ENCODE measurements at regions not wholly inside any gene's neighbourhood (a gene's known extent, or its start where the extent isn't known, plus 50 kb on each side); places are given as distances from the start of the nearest gene placed in this dataset.
A peak's percentile ranks its signal among the peaks of the same experiment; 100 is the strongest.

DNA sequence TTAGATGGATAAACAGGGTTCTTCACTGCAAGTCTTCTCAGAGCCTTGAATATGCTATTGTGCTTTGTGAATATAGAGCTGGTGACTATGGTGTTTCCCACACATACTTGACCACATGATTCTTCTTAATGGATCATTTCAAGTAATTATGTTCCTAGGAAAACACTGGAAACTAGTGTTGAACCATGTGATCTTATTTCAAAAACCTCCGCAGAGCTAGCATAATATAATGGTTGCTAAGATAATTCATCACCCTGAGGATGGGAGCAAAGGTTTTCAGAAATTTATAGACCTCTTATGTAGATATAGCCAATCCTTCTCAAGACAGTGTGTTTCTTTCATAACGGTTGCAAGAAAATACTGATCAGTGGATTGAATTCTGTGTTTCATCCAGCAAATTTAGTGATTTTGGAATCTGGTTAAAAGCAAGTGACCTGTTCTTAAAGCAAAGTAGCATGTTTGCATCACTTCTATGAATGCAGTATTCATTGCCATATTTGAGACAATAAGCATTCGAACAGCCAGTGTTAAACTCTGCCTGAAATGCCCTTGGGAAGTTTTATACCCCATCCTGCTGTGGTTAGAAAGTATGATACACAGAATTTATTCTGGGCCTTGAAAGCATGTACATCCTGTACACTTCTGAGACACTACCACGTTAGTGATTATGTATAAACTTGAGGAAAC lies 341.0 kb upstream of the E2F7 start:
- DNase-seq (ENCODE audit: low spot score): no peak

DNA sequence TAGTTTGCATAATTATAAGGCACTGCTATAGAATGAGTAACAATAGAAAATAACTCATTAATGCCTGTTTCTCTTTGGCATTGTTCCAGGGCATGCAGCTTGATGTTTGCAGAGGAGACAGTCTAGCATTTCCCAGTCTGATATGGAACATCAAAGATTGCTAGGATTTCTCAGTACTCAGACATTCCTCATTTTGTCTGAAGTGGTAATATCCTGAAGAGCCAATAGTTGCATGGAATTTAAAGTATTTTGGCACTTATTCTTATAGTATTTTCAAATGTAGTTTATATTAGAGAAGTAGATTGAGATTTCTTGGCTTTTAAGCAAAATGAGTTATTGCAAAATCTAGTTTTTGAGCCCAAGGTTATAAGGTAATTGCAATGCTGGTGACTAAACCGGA lies 337.3 kb upstream of the E2F7 start:
- peak; percentile 57 for DNase-seq (ENCODE audit: low spot score)

DNA sequence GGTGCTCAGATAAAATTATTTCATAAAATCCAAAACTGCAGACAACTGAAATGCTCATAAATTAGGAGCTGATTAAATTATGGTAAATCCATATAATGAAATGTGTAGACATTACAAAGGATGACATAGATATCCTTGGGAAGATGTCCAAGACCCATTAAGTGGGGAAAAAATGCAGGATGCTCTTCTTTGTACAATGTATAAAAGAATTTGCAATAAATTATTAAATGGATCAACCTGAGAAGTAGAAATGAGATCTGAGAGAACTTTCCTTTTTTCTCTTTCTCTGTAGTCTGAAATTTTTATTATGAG lies 336.4 kb upstream of the E2F7 start:
- DNase-seq (ENCODE audit: low spot score): no peak

DNA sequence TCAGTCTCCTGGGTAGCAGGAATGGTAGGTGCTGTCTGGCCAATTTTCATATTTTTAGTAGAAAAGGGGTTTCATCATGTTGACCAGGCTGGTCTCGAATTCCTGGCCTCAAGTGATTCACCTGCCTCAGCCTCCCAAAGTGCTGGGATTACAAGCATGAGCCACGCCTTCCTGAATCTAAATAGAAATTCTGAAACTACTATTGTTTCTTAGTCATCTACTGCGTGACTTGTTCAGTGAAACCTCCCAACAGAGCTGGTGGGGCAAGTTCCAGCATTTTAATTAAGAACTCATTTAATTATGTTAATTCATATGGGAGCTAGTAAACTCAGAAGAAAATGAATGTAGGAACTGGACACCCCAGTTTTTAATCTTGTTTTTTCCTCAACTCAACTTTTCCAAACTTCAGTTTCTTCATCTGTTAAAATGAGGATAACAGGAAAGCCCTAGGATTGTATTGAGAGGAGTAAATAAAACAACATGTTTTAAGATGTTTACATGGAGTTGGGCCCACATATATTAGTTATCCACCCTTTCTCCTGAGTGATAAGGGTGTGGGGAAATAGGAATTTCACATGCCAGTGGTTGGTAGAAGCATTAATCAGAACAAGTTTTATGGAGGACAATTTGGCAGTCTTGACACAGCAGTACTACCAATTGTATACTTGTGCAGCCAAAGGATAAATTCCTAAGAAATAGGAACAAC lies 335.8 kb upstream of the E2F7 start:
- DNase-seq (ENCODE audit: low spot score): no peak

DNA sequence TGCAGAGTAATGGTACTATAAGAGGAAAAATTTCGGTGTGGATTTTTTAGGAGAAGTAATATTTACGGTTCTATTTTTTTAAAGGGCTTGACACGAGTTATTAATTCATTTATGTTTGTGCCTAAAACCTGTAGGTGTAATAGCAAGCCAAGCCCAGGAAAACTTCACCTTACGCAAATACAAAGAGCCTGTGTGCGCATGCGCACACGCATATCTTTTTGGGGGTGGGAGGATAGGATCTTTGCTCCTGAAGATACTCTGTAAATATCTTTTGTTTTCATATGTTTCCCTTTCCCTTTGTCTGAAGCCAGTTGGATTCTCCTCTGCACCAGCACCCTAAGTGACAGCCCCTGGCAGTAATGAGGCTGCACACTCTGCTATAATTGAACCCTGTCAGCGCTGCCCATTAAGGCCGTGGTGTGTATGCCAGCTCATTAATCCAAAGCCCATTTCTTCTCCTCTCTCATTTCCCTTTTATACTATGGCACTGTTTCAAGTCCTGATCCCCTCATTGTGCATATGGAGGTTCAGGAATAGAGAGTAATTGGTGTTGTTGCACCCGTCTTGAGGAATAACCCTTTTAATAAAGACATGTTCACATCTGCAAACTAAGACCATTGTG lies 327.2 kb upstream of the E2F7 start:
- DNase-seq (ENCODE audit: low spot score): no peak

DNA sequence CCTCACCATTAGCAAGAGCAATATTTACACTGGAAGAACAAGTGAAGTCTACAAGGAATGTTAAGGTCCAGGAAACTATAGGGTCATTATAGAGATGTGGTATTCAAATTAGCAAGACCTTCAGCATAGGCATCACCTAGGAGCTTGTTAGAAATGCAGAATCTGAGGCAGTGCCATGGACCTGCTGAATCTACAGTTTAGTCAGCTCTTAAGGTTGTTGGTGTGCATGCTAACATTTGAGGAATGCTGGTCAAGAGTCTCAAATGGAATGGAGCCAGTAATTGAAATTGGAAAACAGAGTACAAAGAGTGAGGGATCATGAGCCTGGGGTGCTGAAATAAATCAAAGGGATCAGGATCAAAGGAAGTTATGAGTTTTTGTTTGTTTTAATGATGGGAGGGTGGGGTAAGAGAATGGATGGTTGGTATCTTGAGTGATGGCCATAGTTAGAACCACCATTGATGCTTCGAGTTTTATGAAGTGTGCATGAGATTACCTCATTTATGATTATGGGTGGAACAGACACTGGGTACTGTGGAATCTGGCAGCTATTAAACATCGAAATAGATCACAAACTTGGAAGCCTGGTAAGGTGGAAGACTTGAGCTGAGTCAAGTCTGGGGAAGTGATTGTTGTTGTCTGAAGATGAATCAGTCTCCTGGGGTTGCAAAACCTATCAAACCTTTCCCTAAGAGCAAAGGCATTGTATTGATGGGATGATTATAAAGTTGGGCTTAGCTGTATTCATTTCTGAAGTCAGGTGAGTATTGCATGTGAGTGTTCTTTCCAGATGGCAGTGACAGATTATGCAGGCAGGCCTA lies 323.3 kb upstream of the E2F7 start:
- DNase-seq (ENCODE audit: low spot score): no peak

DNA sequence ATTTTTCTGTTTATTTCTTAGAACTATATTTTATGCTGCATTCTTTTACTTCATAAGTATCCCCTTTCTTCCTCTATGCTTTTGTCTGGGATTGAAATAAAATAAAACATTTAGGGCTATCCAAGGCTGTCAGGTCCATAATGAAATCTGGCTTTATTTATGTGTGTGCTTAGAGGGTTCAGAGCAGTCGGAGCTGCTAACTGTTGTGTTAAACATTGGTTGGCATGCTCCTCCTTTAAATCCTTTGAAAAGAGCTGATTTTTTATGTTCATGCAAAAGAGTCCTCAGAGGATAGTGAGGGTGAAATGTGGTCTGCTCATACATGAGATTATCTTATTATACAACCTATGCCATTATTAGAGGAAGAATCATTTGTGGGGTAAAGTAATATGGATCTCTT lies 322.3 kb upstream of the E2F7 start:
- DNase-seq (ENCODE audit: low spot score): no peak

DNA sequence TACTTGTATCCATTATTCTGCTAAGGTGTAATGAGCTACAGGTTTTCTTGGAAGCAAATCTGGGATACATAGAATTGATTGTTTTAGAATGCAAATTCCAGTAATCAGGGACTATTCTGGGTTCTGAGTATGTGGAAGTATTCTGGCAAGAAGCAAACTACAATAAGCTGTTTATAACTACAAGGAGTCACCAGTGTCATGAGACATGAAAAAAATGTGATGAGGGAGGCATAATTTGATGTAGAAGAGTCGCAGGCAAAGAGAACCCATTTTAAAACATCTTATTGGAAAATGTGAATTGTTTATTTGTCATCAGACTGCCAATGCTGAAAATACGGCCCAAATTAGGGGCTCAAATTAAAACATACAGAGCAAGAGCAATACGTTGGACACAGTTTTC lies 321.8 kb upstream of the E2F7 start:
- DNase-seq (ENCODE audit: low spot score): no peak

DNA sequence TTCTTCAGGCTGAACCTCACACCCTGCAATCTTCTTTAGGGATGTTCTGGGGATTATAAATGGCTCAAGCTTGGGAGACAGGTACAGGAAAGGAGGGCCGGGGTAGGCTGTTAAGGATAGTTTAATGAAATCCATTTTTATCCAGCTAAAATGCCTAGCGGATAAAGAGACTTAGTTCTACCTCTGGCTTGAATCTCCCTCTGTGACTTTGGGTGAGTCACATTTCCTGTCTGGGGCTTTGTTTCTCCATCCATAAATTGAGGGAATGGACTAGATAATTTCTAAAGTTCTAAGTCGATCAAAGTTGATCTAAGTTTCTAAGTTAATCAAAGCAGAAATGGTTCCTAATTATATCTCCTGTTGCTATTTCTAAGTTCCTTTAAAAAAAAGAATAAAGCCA lies 319.6 kb upstream of the E2F7 start:
- no peak for DNase-seq (ENCODE audit: low spot score)

DNA sequence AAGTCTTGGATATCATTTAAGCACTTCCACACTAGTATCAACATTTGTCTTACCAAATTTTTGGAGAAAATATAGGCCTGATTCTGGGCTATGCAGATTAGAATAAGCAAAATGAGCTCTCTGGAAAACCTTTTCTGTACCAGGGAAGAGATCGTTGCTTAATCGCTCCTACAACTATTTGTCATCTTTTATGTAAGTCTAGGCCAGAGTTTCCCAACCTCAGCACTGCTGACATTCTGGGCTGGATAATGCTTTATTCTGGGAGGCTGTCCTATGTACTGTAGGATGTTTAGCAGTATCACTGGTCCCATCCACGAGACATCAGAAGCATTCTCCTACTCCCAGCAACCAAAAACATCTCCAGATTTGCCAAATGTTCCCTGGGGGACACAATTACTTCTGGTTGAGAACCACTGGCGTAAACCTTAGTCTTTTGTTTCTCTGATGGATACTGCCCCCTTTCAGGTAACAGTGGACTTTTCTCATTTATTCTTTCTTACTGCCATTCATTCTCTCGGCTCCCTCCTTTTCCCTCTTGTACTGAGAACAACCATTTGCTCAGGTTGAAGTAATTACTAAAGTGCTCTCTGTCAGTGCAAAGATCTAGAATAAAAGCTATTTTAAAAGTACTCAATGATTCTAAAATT lies 316.9 kb upstream of the E2F7 start:
- DNase-seq (ENCODE audit: low spot score): no peak

DNA sequence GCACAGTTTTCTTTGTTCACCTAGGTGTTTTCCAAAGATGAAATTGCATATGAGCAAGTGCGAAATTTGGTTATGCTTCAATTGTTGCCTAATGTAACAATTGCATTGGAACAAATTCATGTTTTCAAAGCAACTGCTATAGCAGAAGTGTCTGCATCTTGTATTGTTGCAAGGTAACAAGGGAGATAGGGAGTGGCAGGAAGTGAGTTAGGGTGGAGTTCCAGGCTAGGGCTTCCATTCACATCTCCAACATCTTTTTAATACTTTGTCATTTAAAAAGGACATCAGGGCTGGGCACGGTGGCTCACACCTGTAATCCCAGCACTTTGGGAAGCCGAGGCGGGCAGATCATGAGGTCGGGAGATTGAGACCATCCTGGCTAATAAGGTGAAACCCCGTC lies 312.3 kb upstream of the E2F7 start:
- DNase-seq (ENCODE audit: low spot score): no peak

DNA sequence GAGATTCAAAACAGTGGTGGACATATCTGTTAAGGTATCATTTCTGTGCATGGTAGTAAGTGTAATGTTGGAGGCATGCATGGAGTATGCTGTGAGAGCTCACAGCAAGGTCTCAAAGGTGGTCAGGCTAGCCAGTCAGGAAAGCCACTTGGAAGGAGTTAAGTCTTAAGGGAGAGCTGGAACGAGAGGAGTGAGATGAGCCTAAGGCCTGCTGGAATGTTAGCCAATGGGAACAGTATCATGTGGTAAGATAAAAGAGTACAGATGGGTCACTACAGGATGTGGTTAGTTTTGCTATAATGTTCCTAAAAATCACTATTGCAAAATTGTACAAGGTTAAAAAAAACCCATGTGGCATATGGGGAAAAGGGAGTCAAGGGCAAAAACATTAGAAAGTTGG lies 311.7 kb upstream of the E2F7 start:
- DNase-seq (ENCODE audit: low spot score): no peak

DNA sequence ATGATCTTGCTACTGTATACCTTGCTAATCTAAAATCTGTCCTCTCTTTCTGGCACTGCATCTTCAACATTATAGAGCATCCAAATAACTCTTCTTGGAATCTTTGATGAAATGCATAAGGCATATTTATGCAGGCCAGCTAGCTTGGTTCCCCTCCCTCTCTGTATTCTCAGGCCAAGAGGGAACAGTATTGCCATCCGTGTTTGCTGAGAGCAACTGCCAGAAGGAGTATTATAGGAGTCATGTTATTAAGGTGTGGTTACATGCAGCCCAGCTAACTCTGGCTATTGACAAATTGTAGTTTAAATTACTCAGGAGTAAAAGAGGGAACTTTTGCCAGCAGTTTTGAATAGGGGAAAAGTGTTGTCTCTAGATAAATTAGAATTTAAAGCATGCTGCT lies 309.3 kb upstream of the E2F7 start:
- no peak for DNase-seq (ENCODE audit: low spot score)

DNA sequence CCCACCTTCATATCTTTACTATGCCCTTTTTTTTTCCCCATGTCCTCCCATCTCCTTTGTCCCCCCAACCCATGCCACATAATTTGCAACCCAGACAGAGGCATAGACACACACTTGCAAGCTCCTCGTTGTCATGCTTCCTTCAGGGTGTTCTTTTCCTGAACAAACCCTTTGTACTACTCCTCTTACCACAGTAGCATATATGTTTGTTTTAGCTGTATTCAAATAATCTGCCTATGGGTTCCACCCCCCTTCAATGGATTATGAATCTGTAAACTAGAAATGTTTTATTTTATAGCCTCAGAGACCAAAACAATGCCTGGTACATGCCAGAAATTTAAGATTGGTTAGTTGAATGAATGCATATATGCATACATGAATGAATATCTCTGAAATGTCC lies 307.1 kb upstream of the E2F7 start:
- DNase-seq (ENCODE audit: low spot score): no peak

DNA sequence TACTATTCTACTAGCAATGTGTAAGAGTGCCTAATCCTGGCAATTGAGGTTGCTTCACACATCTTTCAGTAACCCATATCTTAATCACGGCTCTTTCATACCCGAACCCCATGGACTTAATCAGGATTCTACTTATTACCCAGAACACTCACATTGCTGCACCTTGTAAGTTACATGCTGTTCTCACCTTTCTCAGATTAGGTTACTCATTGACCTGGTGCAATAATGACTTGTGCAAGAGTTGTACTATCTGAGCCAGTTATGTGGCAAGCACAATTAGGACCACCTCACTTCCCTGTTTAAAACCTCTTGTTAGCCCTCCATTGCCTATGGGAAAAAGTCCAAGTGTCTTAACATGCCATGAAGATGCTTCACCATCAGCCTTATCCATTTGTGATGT lies 306.7 kb upstream of the E2F7 start:
- DNase-seq (ENCODE audit: low spot score): no peak

DNA sequence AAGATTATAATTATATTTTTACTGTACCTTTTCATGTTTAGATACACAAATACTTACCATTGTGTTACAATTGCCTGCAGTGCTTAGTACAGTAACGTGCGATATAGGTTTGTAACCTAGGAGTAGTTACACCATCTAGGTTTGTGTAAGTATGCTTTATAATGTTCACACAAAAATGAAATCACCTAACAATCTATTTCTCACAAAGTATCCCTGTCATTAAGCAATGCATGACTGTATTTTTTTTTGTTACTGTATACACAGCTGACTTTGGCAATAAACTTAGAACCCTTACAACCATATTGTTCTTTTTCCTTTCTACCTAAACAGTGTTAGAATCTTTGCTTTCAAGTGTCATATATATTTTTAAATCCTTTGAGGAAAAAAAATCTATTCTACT lies 303.0 kb upstream of the E2F7 start:
- no peak for DNase-seq (ENCODE audit: low spot score)

DNA sequence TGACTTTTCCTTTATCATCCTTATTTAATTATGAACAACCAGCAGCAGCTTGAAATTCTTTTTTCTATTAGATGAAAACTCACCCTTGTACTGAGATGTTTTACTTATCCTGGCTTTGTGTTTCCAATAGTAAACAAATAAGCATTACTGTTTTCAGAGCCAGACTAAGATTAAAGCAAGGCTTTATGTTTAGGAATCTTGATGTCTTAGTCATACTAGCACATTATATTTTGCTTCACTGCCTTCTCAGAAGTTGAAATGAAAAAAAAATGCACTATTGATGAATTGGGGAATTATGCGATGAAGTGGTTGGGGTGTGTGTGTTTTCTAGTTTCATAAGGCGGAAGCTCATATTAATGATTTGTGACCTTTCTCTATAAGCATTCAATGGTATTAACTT lies 301.2 kb upstream of the E2F7 start:
- no peak for DNase-seq (ENCODE audit: low spot score)

DNA sequence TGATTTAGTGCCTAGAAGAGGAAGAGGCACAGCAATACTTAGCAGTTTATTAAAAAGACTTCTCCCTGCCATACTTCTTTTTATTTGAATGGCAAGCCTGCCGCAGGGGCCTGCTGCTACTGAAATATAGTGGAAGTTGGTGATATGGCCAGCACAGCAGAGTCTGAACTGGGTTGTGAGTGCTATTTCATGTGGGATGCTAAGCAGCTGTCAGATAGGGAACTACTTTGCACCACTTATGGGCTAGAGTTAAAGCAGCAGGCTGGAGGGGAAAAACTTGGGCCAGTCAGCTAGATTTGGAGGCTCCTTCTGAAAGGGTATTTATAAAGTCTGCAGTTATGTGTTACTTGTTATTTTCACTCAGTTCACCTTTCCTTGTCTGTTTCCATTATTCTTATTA lies 299.0 kb upstream of the E2F7 start:
- DNase-seq (ENCODE audit: low spot score): no peak

DNA sequence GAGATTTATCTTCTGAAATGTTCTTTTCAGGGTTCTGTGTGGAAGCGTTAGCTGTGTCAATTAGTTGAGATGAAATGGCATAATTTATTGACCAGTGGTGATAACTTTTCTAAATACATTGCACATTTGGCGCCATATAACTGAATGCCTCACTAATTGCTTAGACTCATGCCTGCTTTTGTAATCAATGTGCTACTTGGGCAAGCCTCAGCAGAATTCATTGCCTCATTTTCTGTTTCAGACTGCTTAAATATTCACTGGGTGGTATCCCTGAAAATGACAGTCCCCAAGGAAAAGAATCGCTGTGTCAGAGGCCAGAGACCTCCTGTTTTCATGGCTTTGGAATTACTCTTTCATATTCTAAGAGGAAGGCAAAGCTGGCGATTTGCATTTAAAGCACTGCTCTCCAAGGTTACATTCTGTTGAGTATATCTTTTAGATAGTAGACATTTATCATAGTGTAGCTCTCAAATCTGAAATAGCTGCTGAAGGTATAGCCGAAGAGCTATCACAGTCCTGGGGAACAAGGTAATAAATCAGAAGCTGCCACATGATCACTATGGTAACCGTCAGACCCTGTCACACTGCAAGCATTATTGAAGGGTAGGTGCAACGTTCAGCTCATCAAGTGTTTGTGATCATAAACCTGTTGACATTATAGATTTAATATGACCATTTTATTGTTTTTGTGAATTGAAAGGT lies 297.3 kb upstream of the E2F7 start:
- DNase-seq (ENCODE audit: low spot score): no peak

DNA sequence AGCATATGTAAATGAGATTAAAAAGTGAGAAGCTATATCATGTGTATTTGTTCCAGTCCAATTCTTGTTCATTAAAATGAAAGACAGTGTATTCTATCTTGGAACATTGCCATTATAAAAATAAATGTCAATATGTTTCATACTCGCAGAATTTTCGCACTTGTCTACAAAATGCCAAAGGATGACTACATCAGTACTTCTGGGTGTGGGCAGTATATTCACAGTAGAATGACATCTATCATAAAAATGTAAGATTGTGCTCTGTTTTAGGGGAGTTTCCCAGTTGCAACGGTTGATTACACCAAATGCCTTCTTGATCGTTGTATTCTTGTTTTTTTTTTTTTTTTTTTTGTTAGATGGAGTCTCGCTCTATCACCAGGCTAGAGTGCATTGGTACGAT lies 292.3 kb upstream of the E2F7 start:
- DNase-seq (ENCODE audit: low spot score): no peak

DNA sequence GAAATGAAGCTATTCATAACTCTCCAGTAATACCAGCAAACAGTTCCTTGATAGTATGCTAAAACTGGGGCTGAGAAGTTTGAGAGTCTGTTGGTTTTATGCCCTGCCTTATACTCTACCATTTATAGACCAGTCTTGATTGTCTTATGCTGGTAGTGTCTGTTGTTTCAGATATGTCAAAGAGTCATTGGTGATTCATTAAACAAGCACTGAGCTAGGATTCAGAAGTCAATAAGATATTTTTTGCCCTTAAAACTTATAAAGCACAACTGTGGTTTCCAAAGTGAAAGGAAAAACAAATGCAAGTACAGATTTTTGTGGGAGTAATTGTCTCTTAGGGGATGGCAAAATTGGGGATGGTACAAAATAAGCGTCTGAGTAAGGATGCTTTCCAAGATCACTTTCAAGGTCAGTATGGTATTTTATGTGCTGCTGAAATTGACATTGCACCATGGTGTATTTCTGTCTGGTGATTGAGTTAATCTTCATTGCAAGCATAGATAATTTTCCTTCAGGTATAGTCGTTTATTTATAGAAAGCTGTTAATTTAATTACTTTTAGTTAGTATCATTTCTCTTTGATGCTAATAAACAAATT lies 289.5 kb upstream of the E2F7 start:
- DNase-seq (ENCODE audit: low spot score): no peak
